Lower leg skin (tissue), 4 donors: ENCODE measurements at regions not wholly inside any gene's neighbourhood (a gene's known extent, or its start where the extent isn't known, plus 50 kb on each side); places are given as distances from the start of the nearest gene placed in this dataset.

Experiments used
- DNase-seq, 2 donors: peaks; one replicate each; pipeline ENCODE4 v3.0.0-alpha.2; 2019; ENCODE audit warnings: low spot score in 2 of 2
- H3K4me3 ChIP-seq: fragments of 200-600 bp; sonication (generic); 2 replicates; pipeline ENCODE4 v1.5.1; 2017; ENCODE audit warnings: mild to moderate bottlenecking, low read depth; ENCODE audit not compliant: poor library complexity, severe bottlenecking
- CTCF ChIP-seq, 3 donors: fragments of 450-650 bp; IDR thresholded peaks; one replicate each; pipeline ENCODE4 v1.5.1; 2016; ENCODE audit warnings: antibody characterized with exemption in 3 of 3, mild to moderate bottlenecking in 3 of 3, moderate library complexity in 2 of 3
- POLR2A ChIP-seq, 2 donors: fragments of 450-650 bp; IDR thresholded peaks; one replicate each; pipeline ENCODE4 v1.6.1; 2016 to 2017; ENCODE audit warnings: antibody characterized with exemption in 2 of 2, mild to moderate bottlenecking in 1 of 2, moderate library complexity in 1 of 2
- WGBS, 2 donors: methylation state at CpG; one replicate each; pipeline ENCODE4 v1.1.5; 2018; 5-methylcytosine and 5-hydroxymethylcytosine counted together
- intact Hi-C: fragments of 100-400 bp; cut with DNase I; formaldehyde crosslinking; loops from one replicate; pipeline ENCODE4 v1.15.0; 2023; ENCODE audit warnings: low total_unique reads

GRCh38 chr1:222940095-222940494, 125.3 kb downstream of the DISP1 start:
- no peak for TF ChIP-seq CTCF (IDR thresholded peaks at IDR 0.05)
- TF ChIP-seq POLR2A (IDR thresholded peaks at IDR 0.05): no peak
- intact Hi-C loops: no loop called here
- no peak overlapping the region for H3K4me3 ChIP-seq
- 77 to 87% methylated on average over 5 of the region's 5 CpGs for WGBS, 2 donors
- no peak for DNase-seq

GRCh38 chr1:222940906-222941305, 126.1 kb downstream of the DISP1 start:
- intact Hi-C loops: no loop called here
- WGBS, 2 donors: 80 to 88% methylated on average over 2 of the region's 2 CpGs

GRCh38 chr1:222941425-222941824, 126.6 kb downstream of the DISP1 start:
- TF ChIP-seq POLR2A (IDR thresholded peaks at IDR 0.05) (no peak), CTCF (IDR thresholded peaks at IDR 0.05) (no peak)
- no peak overlapping the region for H3K4me3 ChIP-seq
- intact Hi-C loops: no loop called here
- DNase-seq: no peak
- 91 to 93% methylated on average over 1 of the region's 1 CpG for WGBS, 2 donors

More at GRCh38 chr1:222940906-222941305, 126.1 kb downstream of the DISP1 start:
- TF ChIP-seq CTCF (IDR thresholded peaks at IDR 0.05): no peak
- TF ChIP-seq POLR2A (IDR thresholded peaks at IDR 0.05): no peak
- H3K4me3 ChIP-seq: no peak overlapping the region
- no peak for DNase-seq

- DNase-seq: no peak
- TF ChIP-seq CTCF (IDR thresholded peaks at IDR 0.05): no peak
- no peak for TF ChIP-seq POLR2A (IDR thresholded peaks at IDR 0.05)
- H3K4me3 ChIP-seq: no peak overlapping the region
- intact Hi-C loops: no loop called here
- 54 to 66% methylated on average over 1 of the region's 1 CpG for WGBS, 2 donors
Measured at GRCh38 chr1:222946436-222946835, 131.6 kb downstream of the DISP1 start.

GRCh38 chr1:222948079-222948478, 133.2 kb downstream of the DISP1 start:
- TF ChIP-seq CTCF (IDR thresholded peaks at IDR 0.05) (no peak), POLR2A (IDR thresholded peaks at IDR 0.05) (no peak)
- no peak overlapping the region for H3K4me3 ChIP-seq
- no peak for DNase-seq
- intact Hi-C loops: no loop called here
- WGBS, 2 donors: 85 to 98% methylated on average over 2 of the region's 2 CpGs

GRCh38 chr1:222950892-222951291, 136.1 kb downstream of the DISP1 start:
- TF ChIP-seq CTCF (IDR thresholded peaks at IDR 0.05): no peak
- no peak for DNase-seq
- WGBS, 2 donors: 90 to 91% methylated on average over 3 of the region's 3 CpGs
- H3K4me3 ChIP-seq: no peak overlapping the region
- intact Hi-C loops: no loop called here
